GM12891 (cell line): ENCODE measurements at regions not wholly inside any gene's neighbourhood (a gene's known extent, or its start where the extent isn't known, plus 50 kb on each side); places are given as distances from the start of the nearest gene placed in this dataset.

Experiments used
- PAX5 ChIP-seq: IDR thresholded peaks from 2 replicates; pipeline ENCODE4 v1.6.1; 2011; ENCODE audit warnings: low read length, moderate library complexity, mild to moderate bottlenecking; ENCODE audit not compliant: insufficient read depth, severe bottlenecking
- POLR2A ChIP-seq: IDR thresholded peaks from 2 replicates; pipeline ENCODE4 v1.6.1; 2011; ENCODE audit warnings: low read depth, low read length, control low read depth
- POLR2AphosphoS5 ChIP-seq: IDR thresholded peaks from 2 replicates; pipeline ENCODE4 v1.6.1; 2011; ENCODE audit warnings: low read depth, low read length, control low read depth
- POU2F2 ChIP-seq: IDR thresholded peaks from 2 replicates; pipeline ENCODE4 v1.6.1; 2011; ENCODE audit warnings: low read depth, mild to moderate bottlenecking, control low read depth, low read length, moderate library complexity
- SPI1 ChIP-seq: IDR thresholded peaks from 2 replicates; pipeline ENCODE4 v1.6.1; 2011; ENCODE audit warnings: low read depth, low read length, control low read depth
- TAF1 ChIP-seq: IDR thresholded peaks from 2 replicates; pipeline ENCODE4 v1.6.1; 2011; ENCODE audit warnings: low read depth, low read length, control low read depth

- TF ChIP-seq POLR2A: no peak
- TF ChIP-seq SPI1: no peak
- TF ChIP-seq POLR2AphosphoS5: no peak
- TF ChIP-seq TAF1: no peak
- TF ChIP-seq POU2F2: no peak
- TF ChIP-seq PAX5: no peak
Observed at GRCh38 chr5:87770016-87770570, 357.4 kb upstream of the CCNH start.
